GM18519 (cell line): ENCODE measurements at regions not wholly inside any gene's neighbourhood (a gene's known extent, or its start where the extent isn't known, plus 50 kb on each side); places are given as distances from the start of the nearest gene placed in this dataset.
"Not testable (repeated sequence)": the region's sequence is repeated elsewhere in the genome, so short reads cannot be mapped to it uniquely, and the experiment has no call there.

Experiments used
- ATAC-seq: cut with Tn5 transposase; IDR thresholded peaks from one replicate; pipeline ENCODE4 v1.9.1; 2021; ENCODE audit warnings: mild to moderate bottlenecking, moderate library complexity; ENCODE audit not compliant: unreplicated experiment, low FRiP score

GRCh38 chr21:23968722-23969647 is 1638.3 kb downstream of the MRPL39 start:
- peak; percentile 94 for ATAC-seq

DNA sequence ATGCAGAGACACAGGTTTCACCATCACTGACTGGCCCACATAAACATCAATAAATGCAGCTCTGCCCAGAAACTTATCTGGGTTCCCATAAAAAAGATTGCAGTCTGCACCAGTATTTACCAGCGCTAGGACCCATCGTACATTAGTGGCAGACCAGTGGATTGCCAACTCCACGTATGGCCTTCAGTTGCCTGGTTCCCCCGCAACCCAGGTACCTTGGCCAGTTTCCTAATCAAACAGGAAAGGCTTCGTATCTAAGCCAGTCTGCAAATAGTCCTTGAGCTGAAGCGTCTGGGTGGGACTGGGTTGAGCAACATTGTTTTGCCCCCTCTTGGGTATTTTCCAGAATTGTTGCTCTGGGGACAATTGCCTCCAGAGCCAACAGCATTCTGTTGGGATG is 1639.3 kb downstream of the MRPL39 start:
- no peak for ATAC-seq

DNA sequence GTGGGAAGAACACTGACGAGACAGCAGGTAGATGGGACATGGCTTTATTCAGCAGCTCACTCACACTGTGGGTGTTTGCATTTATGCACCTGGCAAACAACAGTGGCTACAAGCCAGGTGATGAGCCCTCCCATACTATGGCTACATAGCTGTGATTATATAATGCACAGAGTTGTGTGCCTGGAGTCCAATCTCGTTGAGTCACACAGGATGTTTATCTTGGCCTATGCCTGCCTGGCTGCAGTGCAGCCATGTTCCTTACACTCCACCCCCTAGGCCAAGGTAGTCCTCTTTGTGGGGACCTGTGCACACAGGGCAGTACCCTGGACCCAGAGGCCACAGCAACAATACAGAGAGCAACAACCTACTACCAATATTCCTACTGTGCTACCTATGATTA is 1643.8 kb downstream of the MRPL39 start:
- ATAC-seq, result no peak

- no peak for ATAC-seq
Observed at GRCh38 chr21:23960769-23961168, 1646.5 kb downstream of the MRPL39 start.

DNA sequence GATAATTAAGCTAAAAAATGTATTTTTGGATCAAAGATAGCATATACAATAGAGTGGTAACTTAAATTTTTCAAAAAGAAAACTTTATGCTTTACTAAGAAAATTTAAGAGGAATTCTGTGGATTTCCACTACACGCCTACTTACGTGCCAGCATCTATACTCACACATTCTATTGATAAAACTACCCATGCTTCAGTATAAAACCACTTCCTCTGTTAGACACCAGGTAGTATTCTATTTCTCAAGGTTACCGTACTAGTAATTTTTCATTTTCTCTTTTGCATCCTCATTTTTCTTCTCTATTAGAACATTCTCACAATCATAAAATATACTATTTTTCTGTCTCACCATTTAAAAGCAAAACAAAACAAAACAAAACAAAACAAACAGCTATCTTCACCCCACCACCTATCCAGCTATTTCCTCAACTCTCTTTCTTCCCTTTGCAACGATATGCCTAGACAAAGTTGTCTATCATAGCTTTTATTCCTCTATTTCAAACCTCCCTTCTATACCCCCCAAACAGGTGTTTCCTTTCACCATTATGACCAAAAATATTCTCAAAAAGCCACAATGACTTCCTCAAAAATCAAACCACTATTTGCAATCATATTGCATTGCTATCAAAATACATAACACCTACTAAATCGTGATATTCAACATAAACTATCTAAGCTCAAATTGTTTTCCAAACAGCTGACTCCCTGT is 1652.0 kb downstream of the MRPL39 start:
- ATAC-seq, result no peak

DNA sequence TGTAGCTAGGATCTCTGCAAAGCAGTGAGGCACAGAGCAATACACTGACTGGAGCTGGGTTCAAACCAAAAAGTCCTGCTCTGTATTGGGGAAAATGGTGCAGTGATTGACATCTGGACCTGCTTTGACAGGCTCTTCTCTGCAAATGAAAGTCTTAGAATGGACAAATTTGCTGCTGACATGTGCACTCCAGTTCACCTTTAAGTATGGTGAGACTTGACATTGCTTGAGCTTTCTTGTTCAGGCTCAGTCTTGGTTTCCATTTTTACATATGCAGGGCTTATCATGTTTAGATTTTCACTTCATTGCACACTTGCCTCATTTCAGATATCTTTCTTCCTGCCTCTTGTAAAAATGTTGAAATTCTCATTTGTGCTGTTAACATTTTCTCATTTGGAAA is 1655.0 kb downstream of the MRPL39 start:
- ATAC-seq, result no peak

GRCh38 chr21:23951251-23951650 is 1656.0 kb downstream of the MRPL39 start:
- no peak for ATAC-seq

- ATAC-seq, result no peak
Observed at GRCh38 chr21:23950344-23950743, 1656.9 kb downstream of the MRPL39 start.

DNA sequence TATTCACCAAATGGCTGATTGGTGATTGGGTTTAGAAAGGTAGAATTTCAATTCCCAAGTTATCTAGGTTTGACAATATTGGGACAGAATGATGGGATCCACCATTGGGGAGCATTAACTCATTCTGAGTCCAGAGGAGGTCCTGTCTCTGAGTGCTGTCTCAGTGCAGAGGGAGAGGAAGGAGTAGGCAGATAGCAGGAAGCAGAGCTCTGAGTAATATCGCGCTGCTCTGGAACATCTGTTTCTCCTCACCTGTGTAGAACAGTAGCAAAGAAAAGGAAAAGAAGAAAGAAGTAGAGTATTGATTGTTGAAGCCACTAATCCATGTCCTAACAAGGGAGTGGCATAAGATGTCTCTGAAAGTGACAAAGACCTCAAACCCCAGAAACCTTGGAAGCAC is 1657.8 kb downstream of the MRPL39 start:
- no peak for ATAC-seq

- ATAC-seq, result peak; percentile 83
Observed at GRCh38 chr21:23939369-23940065, 1667.8 kb downstream of the MRPL39 start.

DNA sequence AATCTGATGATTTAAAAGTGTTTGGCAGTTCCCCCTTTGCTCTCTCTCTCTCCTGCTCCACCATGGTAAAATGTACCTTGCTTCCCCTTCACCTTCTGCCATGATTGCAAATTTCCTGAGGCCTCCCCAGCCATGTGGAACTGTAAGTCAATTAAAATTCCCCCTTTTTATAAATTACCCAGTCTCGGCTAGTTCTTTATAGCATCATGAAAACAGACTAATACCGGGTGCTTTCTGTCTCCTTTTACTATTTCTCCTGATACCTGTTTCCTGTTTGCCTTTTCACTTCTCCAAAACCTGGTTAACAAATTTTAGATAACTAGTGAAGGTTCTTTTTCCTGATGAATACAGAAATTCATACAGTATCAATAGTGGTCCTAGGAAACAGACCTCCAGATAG is 1670.3 kb downstream of the MRPL39 start:
- ATAC-seq, result no peak

DNA sequence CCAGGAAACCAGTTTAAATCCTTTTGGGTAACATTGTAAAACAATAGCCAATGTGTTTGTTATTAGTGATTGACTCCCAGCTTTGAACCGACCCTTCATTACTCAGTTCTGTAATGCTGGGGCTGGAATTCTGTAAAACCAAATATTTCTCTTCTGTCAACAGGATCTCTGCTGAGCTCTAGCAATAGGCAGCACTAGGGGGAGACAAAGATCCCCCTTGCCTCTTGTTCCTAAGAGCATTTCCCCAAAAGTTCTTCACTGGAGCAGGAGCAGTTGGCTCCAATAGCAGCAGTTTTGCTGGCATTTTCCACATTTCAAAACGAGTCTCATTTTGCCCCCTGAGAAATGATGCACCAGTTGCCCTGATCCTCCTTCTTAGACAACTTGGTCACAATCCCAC is 1671.1 kb downstream of the MRPL39 start:
- ATAC-seq, result no peak

- ATAC-seq, result no peak
Observed at GRCh38 chr21:23930565-23930964, 1676.7 kb downstream of the MRPL39 start.

- ATAC-seq, result not testable (repeated sequence)
Observed at GRCh38 chr21:23926430-23926829, 1680.9 kb downstream of the MRPL39 start.

- no peak for ATAC-seq
Observed at GRCh38 chr21:23921670-23922418, 1685.4 kb downstream of the MRPL39 start.

DNA sequence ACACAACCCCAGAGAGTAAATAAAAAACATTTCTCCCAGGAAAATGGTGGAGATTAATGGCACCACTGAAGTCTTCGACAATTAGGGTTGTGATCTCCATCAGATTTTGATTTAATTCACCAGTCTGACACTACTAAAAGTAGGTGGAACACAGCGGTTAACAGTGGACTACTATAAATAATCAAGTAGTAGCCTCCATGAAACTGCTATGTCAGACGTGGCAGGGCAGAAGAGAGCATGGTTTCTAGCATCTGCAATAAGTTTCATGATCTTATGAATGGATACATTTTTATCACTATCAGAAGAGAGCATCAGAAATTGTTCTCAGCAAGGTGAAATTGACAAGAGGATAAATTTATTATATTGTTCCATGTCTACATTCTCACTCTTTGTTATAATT is 1706.6 kb downstream of the MRPL39 start:
- no peak for ATAC-seq

- ATAC-seq, result no peak
Observed at GRCh38 chr21:23899561-23899960, 1707.7 kb downstream of the MRPL39 start.

DNA sequence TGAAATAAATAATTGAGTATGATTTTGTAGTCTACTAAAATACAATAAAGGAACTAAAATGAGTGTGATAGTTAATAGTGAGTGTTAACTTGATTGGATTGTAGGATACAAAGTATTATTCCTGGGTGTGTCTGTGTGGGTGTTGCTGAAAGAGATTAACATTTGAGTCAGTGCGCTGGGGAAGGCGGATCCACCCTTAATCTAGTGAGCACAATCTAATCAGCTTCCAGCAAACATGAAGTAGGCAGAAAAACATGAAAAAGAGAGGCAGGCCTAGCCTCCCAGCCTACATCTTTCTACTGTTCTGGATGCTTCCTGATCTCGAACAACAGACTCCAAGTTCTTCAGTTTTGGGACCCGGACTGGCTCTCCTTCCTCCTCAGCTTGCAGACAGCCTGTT is 1716.6 kb downstream of the MRPL39 start:
- ATAC-seq, result no peak

DNA sequence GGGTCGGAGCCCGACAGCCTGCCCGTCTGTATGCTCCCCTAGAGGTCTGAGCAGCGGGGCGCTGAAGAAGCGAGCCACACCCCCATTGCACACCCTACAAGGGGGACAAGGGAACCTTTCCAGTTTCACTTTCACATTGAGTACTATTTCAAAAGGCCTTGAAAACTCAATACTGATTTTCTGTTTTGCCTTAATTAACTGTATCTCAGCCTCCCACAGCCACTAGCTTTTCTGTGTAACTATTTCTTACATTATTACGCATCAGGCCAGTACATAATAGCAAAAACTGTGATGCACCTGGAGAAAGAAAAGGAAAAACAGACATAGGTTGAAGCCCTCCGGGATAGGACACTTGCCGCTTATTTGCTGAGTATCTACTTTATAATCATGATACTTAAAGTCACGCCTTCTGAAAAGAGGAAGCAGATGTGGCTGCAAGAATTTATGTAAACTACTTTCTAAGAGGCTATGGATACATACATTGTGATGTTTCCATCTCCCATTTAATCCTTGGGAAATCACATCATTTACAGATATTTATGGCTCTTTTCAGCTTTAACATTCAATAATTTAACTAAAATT is 1719.5 kb downstream of the MRPL39 start:
- peak; percentile 83 for ATAC-seq
